ENCODE measurements at regions not wholly inside any gene's neighbourhood (a gene's known extent, or its start where the extent isn't known, plus 50 kb on each side); places are given as distances from the start of the nearest gene placed in this dataset.

DNA sequence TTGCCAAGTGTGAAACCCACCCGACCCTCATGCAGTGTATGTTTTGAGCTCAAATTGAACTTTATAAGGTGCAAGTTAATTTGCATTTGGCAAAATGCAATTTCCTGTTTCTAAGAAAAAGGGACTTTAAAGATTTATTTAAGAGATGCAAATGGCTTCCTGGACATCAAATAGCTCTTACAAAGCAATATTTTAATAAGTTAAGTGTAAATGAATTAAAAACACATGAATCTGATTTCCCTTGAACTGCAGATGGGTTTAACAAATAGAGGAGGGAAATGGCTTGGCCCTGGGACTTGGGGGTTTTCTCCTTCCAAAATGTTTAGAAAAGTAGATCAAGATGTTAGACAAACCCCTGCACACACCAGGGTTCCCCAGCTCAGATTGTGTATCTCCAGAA is 116.0 kb downstream of the EN1 start:
- no peak for DNase-seq (ENCODE audit: extremely low read depth, low read depth)
- TF ChIP-seq, protein P1, sequence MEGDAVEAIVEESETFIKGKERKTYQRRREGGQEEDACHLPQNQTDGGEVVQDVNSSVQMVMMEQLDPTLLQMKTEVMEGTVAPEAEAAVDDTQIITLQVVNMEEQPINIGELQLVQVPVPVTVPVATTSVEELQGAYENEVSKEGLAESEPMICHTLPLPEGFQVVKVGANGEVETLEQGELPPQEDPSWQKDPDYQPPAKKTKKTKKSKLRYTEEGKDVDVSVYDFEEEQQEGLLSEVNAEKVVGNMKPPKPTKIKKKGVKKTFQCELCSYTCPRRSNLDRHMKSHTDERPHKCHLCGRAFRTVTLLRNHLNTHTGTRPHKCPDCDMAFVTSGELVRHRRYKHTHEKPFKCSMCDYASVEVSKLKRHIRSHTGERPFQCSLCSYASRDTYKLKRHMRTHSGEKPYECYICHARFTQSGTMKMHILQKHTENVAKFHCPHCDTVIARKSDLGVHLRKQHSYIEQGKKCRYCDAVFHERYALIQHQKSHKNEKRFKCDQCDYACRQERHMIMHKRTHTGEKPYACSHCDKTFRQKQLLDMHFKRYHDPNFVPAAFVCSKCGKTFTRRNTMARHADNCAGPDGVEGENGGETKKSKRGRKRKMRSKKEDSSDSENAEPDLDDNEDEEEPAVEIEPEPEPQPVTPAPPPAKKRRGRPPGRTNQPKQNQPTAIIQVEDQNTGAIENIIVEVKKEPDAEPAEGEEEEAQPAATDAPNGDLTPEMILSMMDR (IDR thresholded peaks at IDR 0.05; ENCODE audit: low read depth, low read length, missing control alignments), result no peak
- no peak overlapping the region for H3K4me3 ChIP-seq (replicated peaks; ENCODE audit: low read depth, low read length)

DNA sequence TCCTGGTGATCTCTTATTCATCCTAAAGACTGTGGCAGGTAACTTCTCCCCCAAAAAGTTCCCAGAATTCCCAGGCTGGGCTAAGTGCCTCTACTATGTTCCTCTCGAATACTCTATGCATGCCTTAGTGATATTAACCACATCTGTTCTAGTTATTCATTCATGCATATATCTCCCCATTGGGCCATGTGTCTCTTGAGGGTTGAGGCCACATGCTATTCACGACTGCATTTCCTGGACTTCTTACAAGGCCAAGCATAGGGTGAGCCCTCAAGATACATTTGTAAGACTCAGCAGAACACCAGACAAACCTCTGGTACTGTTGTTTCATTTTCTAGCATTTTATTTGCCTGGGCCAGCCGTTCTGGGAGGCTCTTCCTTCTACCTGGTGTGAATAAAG is 117.0 kb downstream of the EN1 start:
- TF ChIP-seq, protein P1 (IDR thresholded peaks at IDR 0.05; ENCODE audit: low read depth, low read length, missing control alignments), result no peak
- H3K4me3 ChIP-seq (replicated peaks; ENCODE audit: low read depth, low read length), result no peak overlapping the region
- no peak for DNase-seq (ENCODE audit: extremely low read depth, low read depth)

DNA sequence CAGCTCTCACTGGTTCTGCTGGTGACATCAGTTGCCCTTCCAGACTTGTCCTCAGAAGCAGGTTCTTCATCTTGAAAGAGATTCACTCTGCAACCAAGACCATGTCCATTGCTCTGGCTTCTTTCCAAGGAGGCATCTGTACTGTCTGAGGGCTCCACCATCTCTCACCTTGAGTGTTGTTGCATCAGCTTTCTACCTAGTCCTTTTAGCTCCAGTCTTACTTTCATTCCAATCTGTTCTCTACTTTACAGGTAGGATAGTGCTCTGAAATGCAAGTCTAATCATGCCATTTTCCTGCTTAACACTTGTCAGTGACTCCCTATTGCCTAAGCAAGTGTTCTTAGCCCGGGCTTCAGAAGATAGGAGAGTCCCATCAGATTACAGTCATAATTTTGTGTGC is 117.7 kb downstream of the EN1 start:
- H3K4me3 ChIP-seq (replicated peaks; ENCODE audit: low read depth, low read length), result no peak overlapping the region
- no peak for DNase-seq (ENCODE audit: extremely low read depth, low read depth)
- TF ChIP-seq, protein P1 (IDR thresholded peaks at IDR 0.05; ENCODE audit: low read depth, low read length, missing control alignments), result no peak

DNA sequence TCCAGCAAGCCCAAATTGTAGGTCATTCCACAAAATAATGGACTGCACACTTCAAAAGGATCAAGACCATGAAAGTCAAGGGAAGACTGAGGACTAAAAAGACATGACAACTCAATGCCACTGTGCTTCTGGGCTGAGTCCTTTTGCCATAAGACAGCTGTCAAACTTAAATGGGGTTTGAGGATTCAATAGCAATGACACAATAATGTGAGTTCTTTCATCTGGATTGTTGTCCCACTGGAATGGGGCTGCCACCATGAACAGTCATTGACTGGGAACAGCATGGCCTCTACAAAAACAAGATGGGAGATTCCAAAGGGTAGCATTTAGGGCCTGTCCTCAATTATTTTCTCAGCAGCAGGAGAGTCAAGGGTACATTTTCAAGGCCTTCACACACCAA is 118.5 kb downstream of the EN1 start:
- H3K4me3 ChIP-seq (replicated peaks; ENCODE audit: low read depth, low read length), result no peak overlapping the region
- TF ChIP-seq, protein P1 (IDR thresholded peaks at IDR 0.05; ENCODE audit: low read depth, low read length, missing control alignments), result no peak
- no peak for DNase-seq (ENCODE audit: extremely low read depth, low read depth)

DNA sequence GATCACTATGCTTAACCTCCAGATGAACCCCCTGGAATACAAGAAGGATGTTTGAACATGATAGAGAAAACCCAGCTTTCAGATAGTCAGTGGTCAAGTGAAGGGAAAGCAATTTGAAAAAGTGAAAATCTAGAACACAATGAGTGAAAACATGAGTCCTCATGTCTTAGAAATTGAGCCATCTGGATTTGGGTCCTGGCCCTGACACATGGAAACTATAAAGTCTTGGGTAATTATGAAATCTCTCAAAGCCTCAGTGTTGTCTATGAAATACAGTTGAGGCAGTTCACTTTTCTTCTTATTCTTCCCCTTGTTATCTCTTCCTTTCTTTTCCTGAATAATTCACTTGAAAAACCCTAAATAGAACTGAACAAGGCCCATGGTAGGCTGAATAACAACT is 120.6 kb downstream of the EN1 start:
- TF ChIP-seq, protein P1 (IDR thresholded peaks at IDR 0.05; ENCODE audit: low read depth, low read length, missing control alignments), result no peak
- H3K4me3 ChIP-seq (replicated peaks; ENCODE audit: low read depth, low read length), result no peak overlapping the region
- no peak for DNase-seq (ENCODE audit: extremely low read depth, low read depth)

DNA sequence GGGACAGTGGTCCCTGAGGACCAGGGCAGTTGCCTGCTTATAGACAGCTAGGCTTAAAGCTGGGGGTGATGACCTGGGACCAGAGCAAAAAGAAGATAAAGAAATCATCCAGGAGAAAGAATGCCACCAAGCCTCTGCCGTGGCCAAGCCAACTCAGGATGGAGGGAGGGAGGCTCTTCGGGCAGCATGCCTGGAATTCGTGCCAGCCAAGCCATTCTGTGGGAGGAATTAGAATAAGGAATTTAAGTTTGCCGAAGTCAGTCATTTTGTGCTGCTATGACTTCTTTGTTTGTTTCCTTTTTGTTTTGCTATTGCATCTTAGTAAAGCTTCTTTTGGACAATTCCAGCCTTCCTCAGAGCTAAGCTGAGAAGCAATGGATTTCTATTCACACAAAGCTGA is 124.1 kb downstream of the EN1 start:
- TF ChIP-seq, protein P1 (IDR thresholded peaks at IDR 0.05; ENCODE audit: low read depth, low read length, missing control alignments), result no peak
- H3K4me3 ChIP-seq (replicated peaks; ENCODE audit: low read depth, low read length), result no peak overlapping the region
- no peak for DNase-seq (ENCODE audit: extremely low read depth, low read depth)

DNA sequence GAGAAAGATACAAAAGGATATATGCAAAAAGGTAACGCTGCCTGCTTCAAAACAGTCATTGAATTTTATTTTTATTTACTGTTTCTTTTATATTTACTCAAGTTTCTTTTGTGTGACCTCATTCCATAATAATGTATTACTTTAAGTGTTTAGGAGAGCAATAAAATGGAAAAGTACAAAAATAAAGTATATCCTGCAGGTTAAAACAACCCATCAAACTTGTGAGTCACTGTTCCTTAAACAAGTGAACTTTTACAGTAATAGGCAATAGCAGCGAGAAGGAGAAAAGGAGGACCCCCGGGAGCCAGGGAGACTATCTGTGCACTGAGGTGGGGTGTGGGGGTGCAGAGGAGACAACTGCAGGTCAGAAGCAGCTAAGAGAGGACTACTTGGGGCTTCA is 124.5 kb downstream of the EN1 start:
- TF ChIP-seq, protein P1 (IDR thresholded peaks at IDR 0.05; ENCODE audit: low read depth, low read length, missing control alignments), result no peak
- H3K4me3 ChIP-seq (replicated peaks; ENCODE audit: low read depth, low read length), result no peak overlapping the region
- DNase-seq (ENCODE audit: extremely low read depth, low read depth), result no peak
